WTC11 (cell line): ENCODE measurements at regions not wholly inside any gene's neighbourhood (a gene's known extent, or its start where the extent isn't known, plus 50 kb on each side); places are given as distances from the start of the nearest gene placed in this dataset.
"Not testable (repeated sequence)": the region's sequence is repeated elsewhere in the genome, so short reads cannot be mapped to it uniquely, and the experiment has no call there.

ENCODE experiments used
- ATAC-seq: fragments of 200-7000 bp; cut with Tn5 transposase; 2 replicates; pipeline ENCODE4 v1.10.0; 2021; ENCODE audit warnings: mild to moderate bottlenecking, moderate library complexity
- CTCF ChIA-PET: fragments of 300-600 bp; sonication (Branson Sonifier 250); formaldehyde crosslinking; loops from one replicate; lab custom pipeline; 2021; ENCODE audit warnings: antibody characterized with exemption; lab: Charles Lee
- POLR2A ChIA-PET: fragments of 350-600 bp; sonication (Branson Sonifier 250); formaldehyde crosslinking; loops from one replicate; lab custom pipeline; 2021; ENCODE audit warnings: antibody characterized with exemption; lab: Charles Lee
- DNase-seq: peaks from one replicate; pipeline ENCODE4 v3.0.0; 2021; ENCODE audit warnings: low spot score
- H3K27ac Mint-ChIP-seq: 2 replicates; pipeline ENCODE4 v1.8.0; 2021; ENCODE audit warnings: mixed read lengths
- H3K27me3 Mint-ChIP-seq: 2 replicates; pipeline ENCODE4 v1.8.0; 2021; ENCODE audit warnings: low read depth, mild to moderate bottlenecking, moderate library complexity, mixed read lengths
- H3K36me3 Mint-ChIP-seq: 2 replicates; pipeline ENCODE4 v1.8.0; 2021; ENCODE audit warnings: mixed read lengths
- H3K4me1 Mint-ChIP-seq: 2 replicates; pipeline ENCODE4 v1.8.0; 2022; ENCODE audit warnings: mixed read lengths
- H3K4me3 Mint-ChIP-seq: 2 replicates; pipeline ENCODE4 v1.8.0; 2021; ENCODE audit warnings: mild to moderate bottlenecking, moderate library complexity, mixed read lengths
- H3K9me3 Mint-ChIP-seq: 2 replicates; pipeline ENCODE4 v1.8.0; 2021; ENCODE audit warnings: mixed read lengths
- CREB1 ChIP-seq: sonication (generic); formaldehyde crosslinking; IDR thresholded peaks from 2 replicates; pipeline ENCODE4 v1.8.0; 2023; ENCODE audit warnings: mild to moderate bottlenecking, missing genetic modification reagents
- ELF4 ChIP-seq: sonication (generic); formaldehyde crosslinking; IDR thresholded peaks from 2 replicates; pipeline ENCODE4 v1.8.1; 2022; ENCODE audit warnings: low read depth, mild to moderate bottlenecking, moderate library complexity, missing genetic modification reagents
- FOXP1 ChIP-seq: sonication (generic); formaldehyde crosslinking; IDR thresholded peaks from 2 replicates; pipeline ENCODE4 v1.8.0; 2022; ENCODE audit warnings: missing genetic modification reagents, mild to moderate bottlenecking, moderate library complexity, borderline replicate concordance
- GTF2I ChIP-seq: fragments of 250-450 bp; sonication (Bioruptor Pico); conservative IDR thresholded peaks from 2 replicates; pipeline ENCODE4 v1.4.0; 2021; ENCODE audit warnings: mild to moderate bottlenecking
- HMGA2 ChIP-seq: fragments of 250-450 bp; sonication (Bioruptor Pico); IDR thresholded peaks from 2 replicates; pipeline ENCODE4 v1.4.0; 2021; ENCODE audit warnings: mild to moderate bottlenecking, moderate library complexity
- HMGXB4 ChIP-seq: sonication (generic); formaldehyde crosslinking; IDR thresholded peaks from 2 replicates; pipeline ENCODE4 v1.8.1; 2023; ENCODE audit warnings: mild to moderate bottlenecking, moderate library complexity, missing genetic modification reagents
- IRF1 ChIP-seq: sonication (generic); formaldehyde crosslinking; IDR thresholded peaks from 2 replicates; pipeline ENCODE4 v1.8.0; 2023; ENCODE audit warnings: missing genetic modification reagents
- IRF2 ChIP-seq: sonication (generic); formaldehyde crosslinking; IDR thresholded peaks from 2 replicates; pipeline ENCODE4 v1.8.0; 2022; ENCODE audit warnings: low read depth, missing genetic modification reagents, borderline replicate concordance
- JAZF1 ChIP-seq: fragments of 250-450 bp; sonication (Bioruptor Pico); IDR thresholded peaks from 2 replicates; pipeline ENCODE4 v1.9.0; 2021; ENCODE audit warnings: moderate library complexity, mild to moderate bottlenecking, inconsistent platforms
- JUN ChIP-seq: sonication (generic); formaldehyde crosslinking; IDR thresholded peaks from 2 replicates; pipeline ENCODE4 v1.8.0; 2023; ENCODE audit warnings: mild to moderate bottlenecking, missing genetic modification reagents
- NFATC4 ChIP-seq: fragments of 250-450 bp; sonication (Bioruptor Pico); IDR thresholded peaks from 2 replicates; pipeline ENCODE4 v1.9.0; 2021; ENCODE audit warnings: mild to moderate bottlenecking
- NFYB ChIP-seq: sonication (generic); formaldehyde crosslinking; conservative IDR thresholded peaks from 2 replicates; pipeline ENCODE4 v1.8.0; 2022; ENCODE audit warnings: low read depth, missing genetic modification reagents
- NR3C1 ChIP-seq: sonication (generic); formaldehyde crosslinking; conservative IDR thresholded peaks from 2 replicates; pipeline ENCODE4 v1.8.1; 2023; ENCODE audit warnings: low read depth, mild to moderate bottlenecking, missing genetic modification reagents
- RORB ChIP-seq: fragments of 250-450 bp; sonication (Bioruptor Pico); IDR thresholded peaks from 2 replicates; pipeline ENCODE4 v1.9.0; 2021; ENCODE audit warnings: mild to moderate bottlenecking
- SOX15 ChIP-seq: fragments of 250-450 bp; sonication (Bioruptor Pico); IDR thresholded peaks from 2 replicates; pipeline ENCODE4 v1.9.0; 2021; ENCODE audit warnings: mild to moderate bottlenecking
- TCF7 ChIP-seq: sonication (generic); formaldehyde crosslinking; IDR thresholded peaks from 2 replicates; pipeline ENCODE4 v1.8.0; 2022; ENCODE audit warnings: mild to moderate bottlenecking, low read depth, missing genetic modification reagents, moderate library complexity
- TEAD1 ChIP-seq: sonication (generic); formaldehyde crosslinking; IDR thresholded peaks from 2 replicates; pipeline ENCODE4 v1.8.0; 2022; ENCODE audit warnings: mild to moderate bottlenecking, missing genetic modification reagents
- USF2 ChIP-seq: sonication (generic); formaldehyde crosslinking; IDR thresholded peaks from 2 replicates; pipeline ENCODE4 v1.8.1; 2023; ENCODE audit warnings: mild to moderate bottlenecking, missing genetic modification reagents, moderate library complexity
- ZNF263 ChIP-seq: sonication (generic); formaldehyde crosslinking; IDR thresholded peaks from 2 replicates; pipeline ENCODE4 v1.8.1; 2022; ENCODE audit warnings: low read depth, mild to moderate bottlenecking, moderate library complexity, missing genetic modification reagents
- TF ChIP-seq, protein P1 (sequence below): sonication (generic); formaldehyde crosslinking; conservative IDR thresholded peaks from 2 replicates; pipeline ENCODE4 v1.8.1; 2022; ENCODE audit warnings: mild to moderate bottlenecking, missing genetic modification reagents
- TF ChIP-seq, protein P2 (sequence below): fragments of 250-450 bp; sonication (Bioruptor Pico); IDR thresholded peaks from 2 replicates; pipeline ENCODE4 v1.9.0; 2021; ENCODE audit warnings: mild to moderate bottlenecking

DNA sequence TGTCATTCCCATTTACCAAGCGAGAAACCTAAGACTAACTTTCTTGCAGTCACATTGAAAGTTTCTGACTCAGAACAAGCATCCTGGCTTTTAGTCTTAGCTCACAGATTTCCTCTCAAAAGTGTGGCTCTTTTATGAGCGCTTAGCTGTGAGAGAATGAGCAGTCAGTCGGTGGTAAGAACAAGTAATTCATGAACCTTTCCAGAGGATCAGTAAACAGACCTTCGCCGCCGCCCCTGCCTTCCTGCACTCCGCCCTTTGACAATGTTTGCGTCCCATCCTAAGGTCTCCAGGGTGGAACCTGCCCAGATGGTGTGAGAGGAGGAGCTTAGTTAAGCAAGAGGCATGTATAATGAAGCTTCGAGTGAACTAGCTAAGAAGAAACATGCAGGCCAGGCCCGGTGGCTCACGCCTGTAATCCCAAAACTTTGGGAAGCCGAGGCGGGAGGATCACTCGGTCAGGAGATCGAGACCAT is 142.4 kb downstream of the GLUL start (continued):
- TF ChIP-seq HMGXB4 (CRISPR knock-in tag) (no peak), IRF1 (CRISPR knock-in tag) (no peak)

DNA sequence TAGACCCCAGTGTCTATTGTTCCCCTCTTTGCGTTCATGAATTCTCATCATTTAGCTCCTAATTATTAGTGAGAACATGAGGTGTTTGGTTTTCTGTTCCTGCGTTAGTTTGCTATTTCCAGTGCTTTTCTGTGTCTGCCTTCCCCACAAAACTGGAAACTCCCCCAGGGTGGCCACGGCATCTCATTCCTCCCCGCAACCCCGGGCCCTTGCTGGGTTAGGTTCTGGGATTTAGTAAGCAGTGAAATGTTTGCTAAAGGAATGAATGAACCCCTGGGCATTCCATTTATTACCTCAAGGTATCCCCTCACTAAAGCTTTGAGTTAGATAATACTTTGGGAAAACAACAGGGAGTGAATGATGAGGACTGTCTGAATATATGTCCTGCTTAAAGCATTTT is 142.9 kb downstream of the GLUL start:
- Mint-ChIP-seq H3K27ac (no peak overlapping the region), H3K9me3 (peaks cover 3% of the 10 kb centered on the region; the same call in 1 of the 2 replicates), H3K4me1 (peaks cover 7% of the 10 kb centered on the region; the same call in 1 of the 2 replicates), H3K27me3 (no peaks in the 10 kb centered on the region), H3K36me3 (no peaks in the 10 kb centered on the region), H3K4me3 (no peak overlapping the region)
- ATAC-seq (no peak), DNase-seq (no peak)
- ChIA-PET POLR2A (no interaction called here), CTCF (interaction anchor here (0.8 to 2.7 kb wide), 5 partner anchors 51 to 168 kb away, joined by 3 to 10 read pairs (median 4); no protein-coding TSS in a partner anchor)
- TF ChIP-seq RORB (CRISPR knock-in tag) (no peak), IRF2 (CRISPR knock-in tag) (no peak), ZNF263 (CRISPR knock-in tag) (no peak), HMGA2 (CRISPR knock-in tag) (no peak), NR3C1 (CRISPR knock-in tag) (no peak), SOX15 (CRISPR knock-in tag) (no peak), ELF4 (CRISPR knock-in tag) (no peak), NFATC4 (no peak), GTF2I (CRISPR knock-in tag) (no peak), NFYB (CRISPR knock-in tag) (no peak)
- TF ChIP-seq, protein P1, sequence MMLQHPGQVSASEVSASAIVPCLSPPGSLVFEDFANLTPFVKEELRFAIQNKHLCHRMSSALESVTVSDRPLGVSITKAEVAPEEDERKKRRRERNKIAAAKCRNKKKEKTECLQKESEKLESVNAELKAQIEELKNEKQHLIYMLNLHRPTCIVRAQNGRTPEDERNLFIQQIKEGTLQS (CRISPR knock-in tag): no peak
- TF ChIP-seq, protein P2, sequence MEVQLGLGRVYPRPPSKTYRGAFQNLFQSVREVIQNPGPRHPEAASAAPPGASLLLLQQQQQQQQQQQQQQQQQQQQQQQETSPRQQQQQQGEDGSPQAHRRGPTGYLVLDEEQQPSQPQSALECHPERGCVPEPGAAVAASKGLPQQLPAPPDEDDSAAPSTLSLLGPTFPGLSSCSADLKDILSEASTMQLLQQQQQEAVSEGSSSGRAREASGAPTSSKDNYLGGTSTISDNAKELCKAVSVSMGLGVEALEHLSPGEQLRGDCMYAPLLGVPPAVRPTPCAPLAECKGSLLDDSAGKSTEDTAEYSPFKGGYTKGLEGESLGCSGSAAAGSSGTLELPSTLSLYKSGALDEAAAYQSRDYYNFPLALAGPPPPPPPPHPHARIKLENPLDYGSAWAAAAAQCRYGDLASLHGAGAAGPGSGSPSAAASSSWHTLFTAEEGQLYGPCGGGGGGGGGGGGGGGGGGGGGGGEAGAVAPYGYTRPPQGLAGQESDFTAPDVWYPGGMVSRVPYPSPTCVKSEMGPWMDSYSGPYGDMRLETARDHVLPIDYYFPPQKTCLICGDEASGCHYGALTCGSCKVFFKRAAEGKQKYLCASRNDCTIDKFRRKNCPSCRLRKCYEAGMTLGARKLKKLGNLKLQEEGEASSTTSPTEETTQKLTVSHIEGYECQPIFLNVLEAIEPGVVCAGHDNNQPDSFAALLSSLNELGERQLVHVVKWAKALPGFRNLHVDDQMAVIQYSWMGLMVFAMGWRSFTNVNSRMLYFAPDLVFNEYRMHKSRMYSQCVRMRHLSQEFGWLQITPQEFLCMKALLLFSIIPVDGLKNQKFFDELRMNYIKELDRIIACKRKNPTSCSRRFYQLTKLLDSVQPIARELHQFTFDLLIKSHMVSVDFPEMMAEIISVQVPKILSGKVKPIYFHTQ (CRISPR knock-in tag): no peak

- POLR2A ChIA-PET, H3K9me3 Mint-ChIP-seq, H3K27me3 Mint-ChIP-seq, ATAC-seq, H3K27ac Mint-ChIP-seq, DNase-seq, H3K36me3 Mint-ChIP-seq, H3K4me3 Mint-ChIP-seq, H3K4me1 Mint-ChIP-seq: not testable (repeated sequence)
- CTCF ChIA-PET: interaction anchor here (1.3 kb wide), 1 partner anchor 144 kb away, joined by 3 read pairs; the partner anchor contains the start of gene GLUL
Measured at GRCh38 chr1:182247813-182248212, 143.8 kb downstream of the GLUL start.

- ATAC-seq (no peak), DNase-seq (no peak)
- Mint-ChIP-seq H3K27me3 (no peaks in the 10 kb centered on the region), H3K36me3 (no peaks in the 10 kb centered on the region), H3K27ac (no peak overlapping the region), H3K9me3 (peaks cover 3% of the 10 kb centered on the region; the same call in 1 of the 2 replicates), H3K4me1 (peaks cover 10% of the 10 kb centered on the region; the same call in 1 of the 2 replicates), H3K4me3 (no peak overlapping the region)
- POLR2A ChIA-PET: no interaction called here
- TF ChIP-seq IRF1 (CRISPR knock-in tag) (no peak), GTF2I (CRISPR knock-in tag) (no peak), JUN (CRISPR knock-in tag) (no peak), RORB (CRISPR knock-in tag) (no peak), FOXP1 (no peak), CREB1 (CRISPR knock-in tag) (no peak), TEAD1 (no peak), USF2 (CRISPR knock-in tag) (no peak), TCF7 (CRISPR knock-in tag) (no peak), JAZF1 (no peak)
- CTCF ChIA-PET: no interaction called here
Measured at GRCh38 chr1:182246783-182247182, 144.8 kb downstream of the GLUL start.
